Ramos (cell line): ENCODE measurements at regions not wholly inside any gene's neighbourhood (a gene's known extent, or its start where the extent isn't known, plus 50 kb on each side); places are given as distances from the start of the nearest gene placed in this dataset.

Experiments used
- in situ Hi-C: fragments of 300-500 bp; cut with MboI; formaldehyde crosslinking; loops from one replicate; pipeline ENCODE4 v1.14.3; 2022; ENCODE audit warnings: low sequenced_read_pairs; ENCODE audit not compliant: unreplicated experiment

GRCh38 chr4:3863841-3864741, 97.9 kb downstream of the ADRA2C start:
- in situ Hi-C loops: no loop called here

GRCh38 chr4:3864742-3865721, 98.8 kb downstream of the ADRA2C start:
- in situ Hi-C loops: no loop called here

- in situ Hi-C loops: no loop called here
Measured at GRCh38 chr4:3865986-3866812, 100.0 kb downstream of the ADRA2C start.

GRCh38 chr4:3866813-3867129, 100.6 kb downstream of the ADRA2C start:
- in situ Hi-C loops: no loop called here

- in situ Hi-C loops: no loop called here
Measured at GRCh38 chr4:3867403-3868100, 101.4 kb downstream of the ADRA2C start.

- in situ Hi-C loops: no loop called here
Measured at GRCh38 chr4:3868211-3869173, 102.3 kb downstream of the ADRA2C start.

- in situ Hi-C loops: no loop called here
Measured at GRCh38 chr4:3869174-3869572, 103.0 kb downstream of the ADRA2C start.

GRCh38 chr4:3869661-3870566, 103.7 kb downstream of the ADRA2C start:
- in situ Hi-C loops: no loop called here

- in situ Hi-C loops: no loop called here
Measured at GRCh38 chr4:3870567-3870962, 104.4 kb downstream of the ADRA2C start.

- in situ Hi-C loops: no loop called here
Measured at GRCh38 chr4:3871181-3871852, 105.1 kb downstream of the ADRA2C start.

- in situ Hi-C loops: no loop called here
Measured at GRCh38 chr4:3871881-3872833, 106.0 kb downstream of the ADRA2C start.

- in situ Hi-C loops: no loop called here
Measured at GRCh38 chr4:3872834-3873313, 106.7 kb downstream of the ADRA2C start.

- in situ Hi-C loops: no loop called here
Measured at GRCh38 chr4:3873408-3874027, 107.3 kb downstream of the ADRA2C start.

- in situ Hi-C loops: no loop called here
Measured at GRCh38 chr4:3874028-3874415, 107.8 kb downstream of the ADRA2C start.

- in situ Hi-C loops: no loop called here
Measured at GRCh38 chr4:3874525-3875110, 108.4 kb downstream of the ADRA2C start.
